GM23338 (cell line): ENCODE measurements at regions not wholly inside any gene's neighbourhood (a gene's known extent, or its start where the extent isn't known, plus 50 kb on each side); places are given as distances from the start of the nearest gene placed in this dataset.

Experiments
- ATAC-seq: fragments of 200-7000 bp; cut with Tn5 transposase; 3 replicates; pipeline ENCODE4 v1.9.1; 2020
- DNase-seq: peaks from one replicate; pipeline ENCODE4 v3.0.0-alpha.2; 2015; ENCODE audit warnings: low spot score
- H2AFZ ChIP-seq: fragments of 200-600 bp; sonication (generic); 2 replicates; pipeline ENCODE4 v1.8.0; 2016; ENCODE audit warnings: antibody characterized with exemption, mild to moderate bottlenecking, moderate library complexity
- H3F3A ChIP-seq: fragments of 200-600 bp; sonication (generic); replicated peaks from 2 replicates; pipeline ENCODE4 v1.8.0; 2017; ENCODE audit warnings: antibody characterized with exemption, mixed run types, low read depth
- H3K27ac ChIP-seq: fragments of 200-600 bp; sonication (generic); 2 replicates; pipeline ENCODE4 v1.6.1; 2016; ENCODE audit warnings: low read depth
- H3K27me3 ChIP-seq: fragments of 200-600 bp; sonication (generic); 2 replicates; pipeline ENCODE4 v1.8.0; 2016; ENCODE audit warnings: mild to moderate bottlenecking, mixed run types, moderate library complexity; ENCODE audit not compliant: insufficient read depth
- H3K36me3 ChIP-seq: fragments of 200-600 bp; sonication (generic); 2 replicates; pipeline ENCODE4 v1.8.0; 2016; ENCODE audit warnings: mild to moderate bottlenecking; ENCODE audit not compliant: insufficient read depth
- H3K4me1 ChIP-seq: fragments of 200-600 bp; sonication (generic); 2 replicates; pipeline ENCODE4 v1.8.0; 2016; ENCODE audit warnings: mild to moderate bottlenecking, moderate library complexity; ENCODE audit not compliant: insufficient read depth
- H3K4me2 ChIP-seq: fragments of 200-600 bp; sonication (generic); 2 replicates; pipeline ENCODE4 v1.7.1; 2017; ENCODE audit warnings: mixed run types
- H3K4me3 ChIP-seq: fragments of 200-600 bp; sonication (generic); 2 replicates; pipeline ENCODE4 v1.6.1; 2016; ENCODE audit warnings: mixed run types
- H3K79me2 ChIP-seq: fragments of 200-600 bp; sonication (generic); replicated peaks from 2 replicates; pipeline ENCODE4 v1.8.0; 2017; ENCODE audit warnings: mild to moderate bottlenecking; ENCODE audit not compliant: insufficient read depth
- H3K9me2 ChIP-seq: fragments of 200-600 bp; sonication (generic); 2 replicates; pipeline ENCODE4 v1.8.0; 2017; ENCODE audit not compliant: insufficient read depth
- H4K20me1 ChIP-seq: fragments of 200-600 bp; sonication (generic); replicated peaks from 2 replicates; pipeline ENCODE4 v1.8.0; 2017; ENCODE audit warnings: mild to moderate bottlenecking; ENCODE audit not compliant: insufficient read depth
- H3K27ac Mint-ChIP-seq: 2 replicates; pipeline ENCODE4 v1.8.0; 2020; ENCODE audit warnings: inconsistent platforms, mild to moderate bottlenecking, moderate library complexity, mixed read lengths
- H3K27me3 Mint-ChIP-seq: 3 replicates; pipeline ENCODE4 v1.8.0; 2022; ENCODE audit warnings: low read depth, mild to moderate bottlenecking, moderate library complexity, mixed read lengths, inconsistent platforms; ENCODE audit not compliant: insufficient read depth, poor library complexity
- H3K36me3 Mint-ChIP-seq: 3 replicates; pipeline ENCODE4 v1.8.0; 2021; ENCODE audit warnings: low read depth, mild to moderate bottlenecking, inconsistent platforms, moderate library complexity, mixed read lengths
- H3K4me1 Mint-ChIP-seq: 3 replicates; pipeline ENCODE4 v1.8.0; 2020; ENCODE audit warnings: mild to moderate bottlenecking, inconsistent platforms, mixed read lengths
- H3K4me3 Mint-ChIP-seq: 3 replicates; pipeline ENCODE4 v1.8.0; 2021; ENCODE audit warnings: moderate library complexity, mild to moderate bottlenecking, inconsistent platforms, mixed read lengths
- H3K9me3 Mint-ChIP-seq: 3 replicates; pipeline ENCODE4 v1.8.0; 2020; ENCODE audit warnings: moderate library complexity, mild to moderate bottlenecking, inconsistent platforms, mixed read lengths
- NANOG ChIP-seq: IDR thresholded peaks from 2 replicates; pipeline ENCODE4 v1.6.1; 2016; ENCODE audit warnings: antibody characterized with exemption, borderline replicate concordance
- POLR2AphosphoS5 ChIP-seq: IDR thresholded peaks from 2 replicates; pipeline ENCODE4 v1.6.1; 2016; ENCODE audit warnings: antibody characterized with exemption, low read depth
- STAT1 ChIP-seq: IDR thresholded peaks from one replicate; pipeline ENCODE4 v1.6.1; 2016; ENCODE audit warnings: antibody characterized with exemption; ENCODE audit not compliant: unreplicated experiment
- ZNF331 ChIP-seq: fragments of 250-450 bp; sonication (Bioruptor Pico); IDR thresholded peaks from 2 replicates; pipeline ENCODE4 v1.5.0; 2020; ENCODE audit warnings: low read depth, mild to moderate bottlenecking, moderate library complexity
- ZNF462 ChIP-seq: fragments of 250-450 bp; sonication (Bioruptor Pico); IDR thresholded peaks from 2 replicates; pipeline ENCODE4 v1.5.0; 2020; ENCODE audit warnings: mild to moderate bottlenecking, moderate library complexity

DNA sequence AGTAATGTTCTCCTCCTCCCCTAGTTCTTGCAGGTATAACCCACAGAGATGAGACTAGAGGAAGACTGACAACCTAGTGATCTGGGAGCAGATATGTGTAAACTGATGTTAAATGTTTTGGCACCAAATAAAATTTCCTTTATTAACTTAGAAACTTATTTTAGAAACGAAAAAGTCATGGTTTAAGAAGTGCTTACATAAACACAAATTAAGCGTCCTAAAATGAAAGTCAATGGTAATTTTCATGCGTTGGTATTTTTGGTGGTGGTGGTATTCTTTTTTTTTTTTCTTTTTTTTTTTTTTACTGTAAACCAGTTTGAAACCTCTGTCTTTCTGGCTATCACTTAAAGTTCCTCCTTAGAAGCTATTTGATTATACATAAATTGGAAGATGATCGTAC is 1438.1 kb upstream of the TENM3 start (continued):
- TF ChIP-seq ZNF462 (CRISPR knock-in tag) (no peak), POLR2AphosphoS5 (no peak)

DNA sequence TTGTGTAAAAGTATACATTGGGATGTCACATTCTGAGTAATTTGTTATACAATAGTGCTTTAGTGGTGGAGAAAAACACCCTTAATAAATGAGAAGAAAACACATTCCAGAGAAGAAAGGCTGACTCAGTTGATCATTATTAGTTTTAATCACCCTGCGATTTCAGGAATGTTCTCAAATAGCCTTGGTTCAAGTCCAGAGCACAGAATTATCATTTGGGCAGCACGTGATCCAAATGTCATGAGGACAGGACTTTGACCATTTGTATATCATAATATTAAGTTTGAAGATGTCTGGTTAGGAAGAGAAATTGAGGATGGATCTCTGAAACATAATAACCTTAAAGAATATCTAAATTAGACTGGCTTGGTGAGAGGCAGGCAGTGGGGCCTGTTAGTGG is 1434.3 kb upstream of the TENM3 start:
- Histone ChIP-seq H3K36me3 (no peaks in the 10 kb centered on the region), H3F3A (no peaks in the 10 kb centered on the region), H3K9me2 (no peaks in the 10 kb centered on the region), H3K27me3 (no peaks in the 10 kb centered on the region), H3K4me3 (no peak overlapping the region), H3K4me2 (no peak overlapping the region), H4K20me1 (no peaks in the 10 kb centered on the region), H3K27ac (no peak overlapping the region), H3K79me2 (no peaks in the 10 kb centered on the region), H3K4me1 (peaks cover 3% of the 10 kb centered on the region; the same call in 1 of the 2 replicates), H2AFZ (no peak overlapping the region)
- Mint-ChIP-seq H3K9me3 (no peaks in the 10 kb centered on the region), H3K36me3 (no peaks in the 10 kb centered on the region), H3K4me3 (no peak overlapping the region), H3K27me3 (no peaks in the 10 kb centered on the region), H3K4me1 (0 out of 3 replicates have a peak, but pooled peaks cover 4% of the 10 kb centered on the region), H3K27ac (no peak overlapping the region)
- ATAC-seq (no peak), DNase-seq (no peak)
- no peak for TF ChIP-seq NANOG
- no peak for TF ChIP-seq ZNF462 (CRISPR knock-in tag)
- TF ChIP-seq STAT1: no peak
- no peak for TF ChIP-seq ZNF331 (CRISPR knock-in tag)
